SK-N-MC (cell line): ENCODE measurements at regions not wholly inside any gene's neighbourhood (a gene's known extent, or its start where the extent isn't known, plus 50 kb on each side); places are given as distances from the start of the nearest gene placed in this dataset.

Experiments used
- DNase-seq: peaks from one replicate; pipeline ENCODE4 v3.0.0-alpha.2; 2011; ENCODE audit warnings: low read depth, low spot score
- H3K27ac ChIP-seq: fragments of 200-600 bp; sonication (generic); 2 replicates; pipeline ENCODE4 v1.5.1; 2016; ENCODE audit warnings: mixed run types
- H3K36me3 ChIP-seq: fragments of 200-600 bp; sonication (generic); 2 replicates; pipeline ENCODE4 v1.6.1; 2017; ENCODE audit warnings: antibody characterized with exemption, low read length, mixed read lengths; ENCODE audit not compliant: insufficient read depth
- H3K4me3 ChIP-seq: fragments of 200-600 bp; sonication (generic); 2 replicates; pipeline ENCODE4 v1.5.1; 2016
- H3K9ac ChIP-seq: fragments of 200-600 bp; sonication (generic); 2 replicates; pipeline ENCODE4 v1.8.0; 2017; ENCODE audit warnings: mixed run types, mixed read lengths; ENCODE audit not compliant: insufficient read length
- H3K9me3 ChIP-seq: fragments of 200-600 bp; sonication (generic); 2 replicates; pipeline ENCODE4 v1.6.1; 2017; ENCODE audit warnings: low read depth, mild to moderate bottlenecking, antibody characterized with exemption, low read length, moderate library complexity, mixed read lengths
- EZH2 ChIP-seq: fragments of 200-600 bp; sonication (generic); IDR thresholded peaks from one replicate; pipeline ENCODE4 v1.6.1; 2017; ENCODE audit warnings: antibody characterized with exemption
- FOXP2 ChIP-seq: optimal IDR thresholded peaks from 2 replicates; pipeline ENCODE3; 2011; ENCODE audit warnings: mild to moderate bottlenecking, moderate library complexity; ENCODE audit not compliant: insufficient read depth; ENCODE audit errors: extremely low read length, control extremely low read depth
- POLR2AphosphoS5 ChIP-seq: IDR thresholded peaks from 2 replicates; pipeline ENCODE4 v1.6.1; 2012; ENCODE audit warnings: mild to moderate bottlenecking, low read depth, low read length, borderline replicate concordance

DNA sequence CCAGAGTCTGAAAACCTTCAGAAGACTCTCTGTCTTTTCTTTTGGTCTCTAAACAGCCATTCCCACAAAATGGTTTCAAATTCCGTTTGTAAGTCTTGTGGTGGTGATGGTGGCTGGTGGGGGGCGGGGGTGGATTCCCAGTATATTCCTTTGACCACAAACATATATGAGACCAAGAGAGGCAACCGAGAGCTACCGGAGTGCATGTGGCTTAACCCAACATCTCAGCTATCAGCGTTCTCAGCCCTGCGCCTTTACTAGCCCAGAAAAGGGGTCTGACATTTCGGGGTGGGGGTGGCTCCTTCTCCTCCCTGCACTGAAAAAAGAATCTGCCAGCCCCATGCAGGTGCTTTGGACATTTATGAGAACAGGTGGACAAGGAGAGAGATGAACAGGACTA, 621.1 kb downstream of the ACTR3B start:
- H3K36me3 ChIP-seq: no peaks in the 10 kb centered on the region
- TF ChIP-seq FOXP2 (no peak), POLR2AphosphoS5 (no peak), EZH2 (no peak)

GRCh38 chr7:153381275-153382040, 621.9 kb downstream of the ACTR3B start:
- Histone ChIP-seq H3K4me3 (no peak overlapping the region), H3K9me3 (no peaks in the 10 kb centered on the region), H3K27ac (no peak overlapping the region), H3K9ac (no peak overlapping the region), H3K36me3 (no peaks in the 10 kb centered on the region)
- TF ChIP-seq FOXP2 (no peak), POLR2AphosphoS5 (no peak), EZH2 (no peak)
- DNase-seq: no peak

More for the DNA sequence above, 621.1 kb downstream of the ACTR3B start:
- no peak overlapping the region for H3K27ac ChIP-seq
- no peaks in the 10 kb centered on the region for H3K9me3 ChIP-seq
- H3K9ac ChIP-seq: no peak overlapping the region
- no peak overlapping the region for H3K4me3 ChIP-seq
- no peak for DNase-seq

DNA sequence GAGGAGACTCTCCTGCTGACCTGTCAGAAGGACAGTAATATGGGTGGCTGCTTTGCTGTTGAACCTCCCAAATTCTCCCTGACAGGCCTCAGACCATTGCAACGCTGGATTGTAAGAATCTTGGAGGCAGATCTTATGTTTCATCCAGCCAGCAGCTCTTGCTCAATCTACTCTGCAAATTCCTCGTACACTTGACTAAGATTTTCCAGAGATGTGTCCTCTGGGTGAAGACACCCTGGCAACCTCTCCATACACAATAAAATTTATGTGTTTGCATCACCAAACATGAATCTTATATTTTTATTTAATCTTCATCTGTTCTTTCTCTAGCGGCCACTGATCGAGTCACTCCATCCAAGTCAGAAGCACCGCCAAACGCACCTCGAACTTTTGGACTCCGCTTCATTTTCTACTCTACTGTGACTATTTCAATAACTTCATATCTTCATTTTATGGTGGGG, 623.1 kb downstream of the ACTR3B start:
- DNase-seq: no peak
- H3K36me3 ChIP-seq: no peaks in the 10 kb centered on the region
- TF ChIP-seq FOXP2 (no peak), POLR2AphosphoS5 (no peak), EZH2 (no peak)
- no peak overlapping the region for H3K9ac ChIP-seq
- no peak overlapping the region for H3K27ac ChIP-seq
- H3K4me3 ChIP-seq: no peak overlapping the region
- H3K9me3 ChIP-seq: no peaks in the 10 kb centered on the region

GRCh38 chr7:153383781-153384180, 624.2 kb downstream of the ACTR3B start:
- Histone ChIP-seq H3K36me3 (no peaks in the 10 kb centered on the region), H3K27ac (no peak overlapping the region), H3K9ac (no peak overlapping the region), H3K4me3 (no peak overlapping the region), H3K9me3 (no peaks in the 10 kb centered on the region)
- DNase-seq: no peak
- TF ChIP-seq EZH2 (no peak), FOXP2 (no peak), POLR2AphosphoS5 (no peak)

- no peaks in the 10 kb centered on the region for H3K9me3 ChIP-seq
- no peak for TF ChIP-seq POLR2AphosphoS5
- TF ChIP-seq FOXP2: no peak
- no peak for TF ChIP-seq EZH2
These were observed 626.0 kb downstream of the ACTR3B start for GRCh38 chr7:153385502-153385901.

DNA sequence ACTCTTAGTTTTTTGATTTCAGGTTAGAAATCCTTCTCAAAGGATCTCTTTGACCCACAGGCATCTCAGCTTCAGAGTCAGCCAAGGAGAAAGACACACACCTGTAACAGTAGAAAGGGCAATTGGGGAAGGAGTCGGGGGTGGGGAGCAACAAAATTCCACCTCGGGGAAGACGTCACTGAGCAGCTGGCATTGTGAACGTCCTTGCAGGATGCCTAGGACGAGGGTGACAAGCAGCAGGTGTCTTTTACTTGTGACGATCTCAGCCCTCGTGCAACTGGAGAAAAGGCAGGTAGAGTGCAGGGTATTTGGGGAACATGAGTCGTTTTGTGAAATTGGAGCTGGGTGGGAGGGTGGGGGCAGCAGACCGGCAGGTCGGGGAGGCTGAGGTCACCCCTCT, 627.0 kb downstream of the ACTR3B start:
- TF ChIP-seq POLR2AphosphoS5 (no peak), EZH2 (no peak), FOXP2 (no peak)
- Histone ChIP-seq H3K9ac (no peak overlapping the region), H3K27ac (no peak overlapping the region), H3K4me3 (no peak overlapping the region), H3K36me3 (no peaks in the 10 kb centered on the region), H3K9me3 (no peaks in the 10 kb centered on the region)
- no peak for DNase-seq

More at GRCh38 chr7:153385502-153385901, 626.0 kb downstream of the ACTR3B start:
- Histone ChIP-seq H3K36me3 (no peaks in the 10 kb centered on the region), H3K4me3 (no peak overlapping the region), H3K9ac (no peak overlapping the region), H3K27ac (no peak overlapping the region)
- no peak for DNase-seq

DNA sequence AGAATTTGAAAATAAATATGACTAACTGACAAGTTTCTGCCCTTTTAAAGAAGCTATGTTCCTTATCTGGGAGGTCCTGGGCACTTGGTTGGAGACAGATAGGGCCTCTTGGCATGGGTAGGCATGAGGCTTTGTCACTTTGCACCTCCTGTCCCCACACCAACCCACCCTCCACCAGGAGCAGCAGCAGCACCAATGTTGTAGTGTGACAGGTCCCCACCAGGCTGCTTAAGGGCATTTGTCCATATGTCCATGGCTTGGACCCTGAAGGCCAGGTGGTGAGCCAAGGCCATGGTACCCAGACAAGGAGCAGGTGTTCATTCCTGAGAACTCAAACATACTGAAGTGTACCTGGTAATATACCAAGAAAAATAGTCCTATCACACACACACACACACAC, 629.1 kb downstream of the ACTR3B start:
- 0 out of 2 replicates have a peak, but pooled peaks cover 5% of the 10 kb centered on the region for H3K9me3 ChIP-seq
- no peaks in the 10 kb centered on the region for H3K36me3 ChIP-seq
- H3K4me3 ChIP-seq: no peak overlapping the region
- DNase-seq: no peak
- TF ChIP-seq EZH2 (no peak), FOXP2 (no peak), POLR2AphosphoS5 (no peak)
- no peak overlapping the region for H3K27ac ChIP-seq
- no peak overlapping the region for H3K9ac ChIP-seq

DNA sequence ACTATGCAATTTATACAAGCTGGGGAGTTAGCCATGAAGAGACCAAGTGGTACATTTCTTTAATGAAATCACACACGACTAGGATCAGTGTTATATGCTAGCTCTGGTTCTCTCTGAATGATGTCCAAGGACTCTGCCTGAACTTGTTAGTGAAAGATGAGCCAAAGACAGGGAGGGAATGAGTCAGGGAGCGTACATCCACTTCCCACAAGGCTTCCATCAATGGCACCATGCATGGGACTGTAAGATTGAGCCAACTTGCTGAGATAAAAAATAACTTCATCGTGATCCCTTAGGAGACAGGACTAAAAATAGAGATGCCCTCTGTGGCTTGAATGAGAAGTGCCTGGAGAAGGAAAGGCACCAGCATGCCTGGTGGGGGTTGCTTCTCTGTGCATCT, 629.7 kb downstream of the ACTR3B start:
- no peak overlapping the region for H3K9ac ChIP-seq
- no peak for TF ChIP-seq FOXP2
- no peak for TF ChIP-seq EZH2
- TF ChIP-seq POLR2AphosphoS5: no peak
- no peak overlapping the region for H3K27ac ChIP-seq
- no peak for DNase-seq
- no peak overlapping the region for H3K4me3 ChIP-seq
- no peaks in the 10 kb centered on the region for H3K36me3 ChIP-seq
- H3K9me3 ChIP-seq: 0 out of 2 replicates have a peak, but pooled peaks cover 5% of the 10 kb centered on the region

DNA sequence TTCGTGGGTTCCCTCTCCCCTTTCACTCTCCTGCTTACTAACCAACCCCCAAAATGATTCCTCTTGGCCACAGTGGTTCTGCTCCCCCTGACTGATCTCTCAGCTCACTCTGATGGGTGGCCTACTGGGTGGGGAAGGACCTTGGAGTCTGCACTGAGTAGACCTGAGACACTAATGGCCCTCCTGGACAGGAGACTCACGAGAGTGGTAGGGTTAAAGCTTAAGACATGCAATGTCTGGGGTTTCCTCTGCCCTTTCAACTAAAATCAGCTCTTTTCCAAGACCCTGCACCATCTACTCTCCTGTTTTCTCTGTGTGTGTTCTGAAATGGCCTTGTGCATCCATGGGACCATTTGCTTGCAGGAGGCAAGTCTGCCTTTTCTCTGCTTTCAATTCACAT, 631.4 kb downstream of the ACTR3B start:
- no peak overlapping the region for H3K4me3 ChIP-seq
- no peaks in the 10 kb centered on the region for H3K36me3 ChIP-seq
- H3K9me3 ChIP-seq: 0 out of 2 replicates have a peak, but pooled peaks cover 5% of the 10 kb centered on the region
- TF ChIP-seq EZH2: no peak
- TF ChIP-seq POLR2AphosphoS5: no peak
- TF ChIP-seq FOXP2: no peak
- no peak for DNase-seq
- H3K9ac ChIP-seq: no peak overlapping the region
- H3K27ac ChIP-seq: no peak overlapping the region
